ENCODE measurements at regions not wholly inside any gene's neighbourhood (a gene's known extent, or its start where the extent isn't known, plus 50 kb on each side); places are given as distances from the start of the nearest gene placed in this dataset.

- TF ChIP-seq, protein P1, sequence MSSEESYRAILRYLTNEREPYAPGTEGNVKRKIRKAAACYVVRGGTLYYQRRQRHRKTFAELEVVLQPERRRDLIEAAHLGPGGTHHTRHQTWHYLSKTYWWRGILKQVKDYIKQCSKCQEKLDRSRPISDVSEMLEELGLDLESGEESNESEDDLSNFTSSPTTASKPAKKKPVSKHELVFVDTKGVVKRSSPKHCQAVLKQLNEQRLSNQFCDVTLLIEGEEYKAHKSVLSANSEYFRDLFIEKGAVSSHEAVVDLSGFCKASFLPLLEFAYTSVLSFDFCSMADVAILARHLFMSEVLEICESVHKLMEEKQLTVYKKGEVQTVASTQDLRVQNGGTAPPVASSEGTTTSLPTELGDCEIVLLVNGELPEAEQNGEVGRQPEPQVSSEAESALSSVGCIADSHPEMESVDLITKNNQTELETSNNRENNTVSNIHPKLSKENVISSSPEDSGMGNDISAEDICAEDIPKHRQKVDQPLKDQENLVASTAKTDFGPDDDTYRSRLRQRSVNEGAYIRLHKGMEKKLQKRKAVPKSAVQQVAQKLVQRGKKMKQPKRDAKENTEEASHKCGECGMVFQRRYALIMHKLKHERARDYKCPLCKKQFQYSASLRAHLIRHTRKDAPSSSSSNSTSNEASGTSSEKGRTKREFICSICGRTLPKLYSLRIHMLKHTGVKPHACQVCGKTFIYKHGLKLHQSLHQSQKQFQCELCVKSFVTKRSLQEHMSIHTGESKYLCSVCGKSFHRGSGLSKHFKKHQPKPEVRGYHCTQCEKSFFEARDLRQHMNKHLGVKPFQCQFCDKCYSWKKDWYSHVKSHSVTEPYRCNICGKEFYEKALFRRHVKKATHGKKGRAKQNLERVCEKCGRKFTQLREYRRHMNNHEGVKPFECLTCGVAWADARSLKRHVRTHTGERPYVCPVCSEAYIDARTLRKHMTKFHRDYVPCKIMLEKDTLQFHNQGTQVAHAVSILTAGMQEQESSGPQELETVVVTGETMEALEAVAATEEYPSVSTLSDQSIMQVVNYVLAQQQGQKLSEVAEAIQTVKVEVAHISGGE (CRISPR knock-in tag; IDR thresholded peaks at IDR 0.05): no peak
- TF ChIP-seq CTCF (IDR thresholded peaks at IDR 0.05 in 2 of 3, conservative IDR thresholded peaks at IDR 0.05 in 1 of 3; ENCODE audit: control insufficient read depth in 2 of 3, extremely low read depth in 1 of 3, insufficient read depth in 1 of 3, low read depth in 3 of 3, low read length in 3 of 3): no peak
Measured at GRCh38 chr18:28313602-28314001, 136.7 kb upstream of the CDH2 start (continued).

- no peaks in the 10 kb centered on the region for H3K9me3 ChIP-seq (replicated peaks; ENCODE audit: control insufficient read depth, insufficient read depth, low read length)
- H3K4me2 ChIP-seq (ENCODE audit: control insufficient read depth, insufficient read depth): no peak overlapping the region
- FAIRE-seq: no peak
- in situ Hi-C loops (cut with MboI): no loop called here
- ATAC-seq: no peak
- H3K79me2 ChIP-seq (ENCODE audit: control insufficient read depth, insufficient read depth, low read length): no peaks in the 10 kb centered on the region
- no peak overlapping the region for H3K4me3 ChIP-seq
- DNase-seq (ENCODE audit: low read depth, low spot score): no peak
- TF ChIP-seq CHD4 (IDR thresholded peaks at IDR 0.05) (no peak), RAD51 (IDR thresholded peaks at IDR 0.05) (peak; percentile 58; the same call in 1 of the 2 replicates)
- TF ChIP-seq, protein P2, sequence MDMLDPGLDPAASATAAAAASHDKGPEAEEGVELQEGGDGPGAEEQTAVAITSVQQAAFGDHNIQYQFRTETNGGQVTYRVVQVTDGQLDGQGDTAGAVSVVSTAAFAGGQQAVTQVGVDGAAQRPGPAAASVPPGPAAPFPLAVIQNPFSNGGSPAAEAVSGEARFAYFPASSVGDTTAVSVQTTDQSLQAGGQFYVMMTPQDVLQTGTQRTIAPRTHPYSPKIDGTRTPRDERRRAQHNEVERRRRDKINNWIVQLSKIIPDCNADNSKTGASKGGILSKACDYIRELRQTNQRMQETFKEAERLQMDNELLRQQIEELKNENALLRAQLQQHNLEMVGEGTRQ (IDR thresholded peaks at IDR 0.05; ENCODE audit: borderline replicate concordance, low read depth, low read length): no peak
- CTCF ChIA-PET: interaction anchor here (0.6 kb wide), 1 partner anchor 24 kb away, joined by 3 read pairs; no protein-coding TSS in a partner anchor
- no peak overlapping the region for H3K27ac ChIP-seq (ENCODE audit: control insufficient read depth, insufficient read depth)
- H2AFZ ChIP-seq (ENCODE audit: control insufficient read depth, low read depth, low read length): no peak overlapping the region
- SMC1A ChIA-PET (ENCODE audit: uncharacterized antibody, unreplicated experiment): no interaction called here
- H4K20me1 ChIP-seq (ENCODE audit: control insufficient read depth, insufficient read depth): no peaks in the 10 kb centered on the region
- no peaks in the 10 kb centered on the region for H3K27me3 ChIP-seq (replicated peaks in 1 of 2; ENCODE audit: control insufficient read depth in 2 of 2, insufficient read depth in 2 of 2, low read length in 1 of 2)
- no peaks in the 10 kb centered on the region for H3K36me3 ChIP-seq (ENCODE audit: control insufficient read depth in 2 of 2, insufficient read depth in 2 of 2, low read length in 1 of 2)
- 25% methylated on average over 5 of the region's 5 CpGs for WGBS (ENCODE audit: insufficient coverage, insufficient replicate concordance, low lambda C conversion rate, missing lambda C conversion rate)
- BruUV-seq (replicated peaks): no TSS peak
- no peak overlapping the region for H3K9ac ChIP-seq (ENCODE audit: control insufficient read depth, insufficient read depth, low read length)
- no peaks in the 10 kb centered on the region for H3K4me1 ChIP-seq (ENCODE audit: control insufficient read depth, insufficient read depth, low read length)
- intact Hi-C loops (cut with micrococcal nuclease; ENCODE audit: unreplicated experiment): no loop called here
- RAD21 ChIA-PET (ENCODE audit: unreplicated experiment): no interaction called here
- POLR2A ChIA-PET: no interaction called here
Measured at GRCh38 chr18:28288784-28289183, 111.9 kb upstream of the CDH2 start.
